IPS-18a (cell line): ENCODE measurements at regions not wholly inside any gene's neighbourhood (a gene's known extent, or its start where the extent isn't known, plus 50 kb on each side); places are given as distances from the start of the nearest gene placed in this dataset.

ENCODE experiments used
- H3K27ac ChIP-seq: one replicate; pipeline ENCODE4 v1.5.1; 2013; ENCODE audit warnings: low read length
- H3K27me3 ChIP-seq: one replicate; pipeline ENCODE4 v1.6.1; 2013; ENCODE audit warnings: mild to moderate bottlenecking, low read length; ENCODE audit not compliant: control insufficient read depth, insufficient read depth
- H3K36me3 ChIP-seq: one replicate; pipeline ENCODE4 v1.6.1; 2013; ENCODE audit warnings: low read depth, low read length; ENCODE audit not compliant: control insufficient read depth
- H3K4me1 ChIP-seq: one replicate; pipeline ENCODE4 v1.6.1; 2013; ENCODE audit warnings: low read depth, low read length; ENCODE audit not compliant: control insufficient read depth
- H3K4me3 ChIP-seq: one replicate; pipeline ENCODE4 v1.5.1; 2013; ENCODE audit warnings: low read length
- H3K9ac ChIP-seq: one replicate; pipeline ENCODE4 v1.6.1; 2013; ENCODE audit warnings: mild to moderate bottlenecking, low read length, moderate library complexity
- H3K9me3 ChIP-seq: one replicate; pipeline ENCODE4 v1.6.1; 2013; ENCODE audit warnings: low read depth, low read length; ENCODE audit not compliant: control insufficient read depth

- no peak overlapping the region for H3K4me3 ChIP-seq
- no peaks in the 10 kb centered on the region for H3K9me3 ChIP-seq
- no peaks in the 10 kb centered on the region for H3K27me3 ChIP-seq
- H3K4me1 ChIP-seq = peaks cover 11% of the 10 kb centered on the region
- H3K9ac ChIP-seq = no peak overlapping the region
- no peaks in the 10 kb centered on the region for H3K36me3 ChIP-seq
- no peak overlapping the region for H3K27ac ChIP-seq
These were observed 215.0 kb upstream of the PWP1 start for GRCh38 chr12:107470645-107471044.

DNA sequence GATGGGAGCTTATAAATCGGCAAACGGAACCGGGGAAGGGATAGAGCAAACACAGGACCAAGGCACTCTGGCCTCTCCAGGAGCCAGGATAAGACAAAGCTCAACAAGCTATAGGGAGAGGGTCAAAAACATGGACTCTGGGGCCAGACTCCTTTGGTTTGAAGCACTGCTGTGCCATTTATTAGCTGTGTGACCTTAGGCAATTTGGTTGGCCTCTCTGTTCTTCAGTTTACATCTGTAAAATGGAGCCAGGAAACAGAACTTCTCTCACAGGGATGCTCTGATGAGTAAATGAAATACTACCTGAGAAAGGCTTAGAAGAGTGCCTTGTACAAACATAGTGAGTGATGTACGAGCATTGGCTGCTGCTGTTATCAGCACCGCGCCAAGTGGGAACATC is 213.3 kb upstream of the PWP1 start:
- H3K9me3 ChIP-seq = no peaks in the 10 kb centered on the region
- no peaks in the 10 kb centered on the region for H3K36me3 ChIP-seq
- H3K4me3 ChIP-seq = no peak overlapping the region
- no peak overlapping the region for H3K9ac ChIP-seq
- H3K4me1 ChIP-seq = peaks cover 9% of the 10 kb centered on the region
- H3K27me3 ChIP-seq = no peaks in the 10 kb centered on the region
- no peak overlapping the region for H3K27ac ChIP-seq

GRCh38 chr12:107474099-107474498 is 211.5 kb upstream of the PWP1 start:
- no peaks in the 10 kb centered on the region for H3K4me1 ChIP-seq
- H3K27ac ChIP-seq = no peak overlapping the region
- no peaks in the 10 kb centered on the region for H3K36me3 ChIP-seq
- no peak overlapping the region for H3K4me3 ChIP-seq
- H3K9ac ChIP-seq = no peak overlapping the region
- H3K27me3 ChIP-seq = no peaks in the 10 kb centered on the region
- no peaks in the 10 kb centered on the region for H3K9me3 ChIP-seq

- H3K4me3 ChIP-seq = no peak overlapping the region
- no peaks in the 10 kb centered on the region for H3K4me1 ChIP-seq
- no peaks in the 10 kb centered on the region for H3K36me3 ChIP-seq
- H3K27ac ChIP-seq = no peak overlapping the region
- H3K9me3 ChIP-seq = no peaks in the 10 kb centered on the region
- H3K27me3 ChIP-seq = no peaks in the 10 kb centered on the region
- H3K9ac ChIP-seq = no peak overlapping the region
These were observed 210.7 kb upstream of the PWP1 start for GRCh38 chr12:107474639-107475539.

DNA sequence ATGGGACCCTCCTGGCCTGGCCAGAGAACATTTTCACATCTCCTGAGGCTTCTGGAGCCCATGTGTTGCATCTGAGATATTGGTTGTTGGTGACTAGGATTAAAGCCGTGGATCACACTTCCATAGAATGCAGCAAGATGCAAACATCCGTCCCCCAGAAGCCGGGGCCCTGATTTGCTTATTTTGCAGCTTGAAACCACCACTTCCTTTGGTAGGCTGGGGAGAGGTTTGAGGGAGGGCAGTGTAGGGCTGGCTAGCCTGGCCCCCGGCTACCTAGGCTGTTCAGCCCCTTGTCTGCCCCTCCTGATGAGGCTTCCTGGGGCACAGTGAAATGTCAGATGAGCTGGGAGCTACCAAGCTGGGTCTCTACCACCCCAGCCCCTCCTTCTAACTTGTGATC is 209.7 kb upstream of the PWP1 start:
- no peaks in the 10 kb centered on the region for H3K36me3 ChIP-seq

GRCh38 chr12:107477018-107477417 is 208.6 kb upstream of the PWP1 start:
- Histone ChIP-seq H3K27me3 (no peaks in the 10 kb centered on the region), H3K36me3 (no peaks in the 10 kb centered on the region), H3K4me1 (no peaks in the 10 kb centered on the region), H3K9me3 (no peaks in the 10 kb centered on the region), H3K4me3 (no peak overlapping the region), H3K27ac (no peak overlapping the region), H3K9ac (no peak overlapping the region)

More for the DNA sequence above, 209.7 kb upstream of the PWP1 start:
- H3K9ac ChIP-seq = no peak overlapping the region
- H3K9me3 ChIP-seq = no peaks in the 10 kb centered on the region
- H3K27ac ChIP-seq = no peak overlapping the region
- no peak overlapping the region for H3K4me3 ChIP-seq
- H3K27me3 ChIP-seq = no peaks in the 10 kb centered on the region
- H3K4me1 ChIP-seq = no peaks in the 10 kb centered on the region

DNA sequence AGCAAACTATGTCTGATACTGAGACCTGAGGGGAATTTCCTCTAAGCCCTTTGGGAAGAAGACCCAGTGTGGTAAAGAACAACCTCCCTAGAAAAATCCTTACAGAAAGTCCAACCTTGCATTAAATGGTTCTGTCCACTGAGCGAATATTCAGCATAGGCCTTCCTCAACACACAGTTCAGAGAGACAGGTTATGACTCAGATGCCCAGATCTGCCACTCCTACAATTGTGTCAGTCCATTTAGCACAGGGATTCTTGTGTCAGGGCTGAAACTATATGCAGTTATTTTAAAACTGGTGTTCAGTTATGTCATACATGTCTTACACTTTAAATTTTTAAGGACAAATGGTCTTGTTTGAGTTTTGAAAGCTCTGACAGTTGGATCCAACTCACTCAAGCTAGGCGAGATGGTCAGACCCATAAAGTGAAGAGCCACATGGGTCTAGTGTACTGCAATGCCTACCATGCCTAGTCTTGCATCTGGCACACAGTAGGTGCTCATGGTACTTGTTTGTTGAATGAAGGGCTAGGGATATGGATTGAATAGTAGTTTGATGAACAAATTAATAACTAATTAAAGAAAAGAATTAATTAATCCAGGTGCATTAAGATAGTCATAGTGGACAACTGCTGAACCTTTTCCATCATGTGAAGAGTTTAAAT is 207.5 kb upstream of the PWP1 start:
- Histone ChIP-seq H3K27ac (no peak overlapping the region), H3K4me1 (no peaks in the 10 kb centered on the region), H3K36me3 (no peaks in the 10 kb centered on the region), H3K9ac (no peak overlapping the region), H3K4me3 (no peak overlapping the region), H3K9me3 (no peaks in the 10 kb centered on the region), H3K27me3 (no peaks in the 10 kb centered on the region)

- Histone ChIP-seq H3K4me3 (no peak overlapping the region), H3K36me3 (no peaks in the 10 kb centered on the region)
These were observed 206.7 kb upstream of the PWP1 start for GRCh38 chr12:107478881-107479280.

GRCh38 chr12:107480836-107481608 is 204.6 kb upstream of the PWP1 start:
- no peaks in the 10 kb centered on the region for H3K4me1 ChIP-seq
- no peak overlapping the region for H3K4me3 ChIP-seq
- H3K27ac ChIP-seq = no peak overlapping the region

More at GRCh38 chr12:107478881-107479280, 206.7 kb upstream of the PWP1 start:
- Histone ChIP-seq H3K4me1 (no peaks in the 10 kb centered on the region), H3K27ac (no peak overlapping the region), H3K9me3 (no peaks in the 10 kb centered on the region), H3K27me3 (no peaks in the 10 kb centered on the region), H3K9ac (no peak overlapping the region)

DNA sequence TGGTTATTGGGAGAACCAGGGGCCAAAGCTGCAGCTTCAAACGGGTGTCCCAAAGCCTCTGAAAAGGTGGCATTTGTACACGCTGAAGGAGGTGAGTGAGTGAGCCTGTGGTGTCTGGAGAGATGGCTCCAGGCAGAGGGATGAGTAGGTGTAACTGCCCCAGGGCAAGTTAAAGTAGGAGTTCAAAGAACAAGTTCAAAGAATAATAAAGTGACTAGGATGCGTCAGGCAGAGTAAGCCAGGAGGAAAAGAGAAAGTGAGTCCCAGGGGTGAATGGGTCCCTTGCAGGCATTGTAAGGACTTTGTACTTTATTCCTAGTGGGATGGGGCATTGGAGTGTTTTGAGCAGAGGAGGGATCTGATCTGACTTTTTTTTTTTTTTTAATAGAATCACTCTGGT is 201.4 kb upstream of the PWP1 start:
- H3K4me3 ChIP-seq = no peak overlapping the region
- H3K4me1 ChIP-seq = no peaks in the 10 kb centered on the region
- no peaks in the 10 kb centered on the region for H3K36me3 ChIP-seq
- no peak overlapping the region for H3K9ac ChIP-seq
- H3K27me3 ChIP-seq = no peaks in the 10 kb centered on the region
- H3K9me3 ChIP-seq = no peaks in the 10 kb centered on the region
- no peak overlapping the region for H3K27ac ChIP-seq

More at GRCh38 chr12:107480836-107481608, 204.6 kb upstream of the PWP1 start:
- Histone ChIP-seq H3K27me3 (no peaks in the 10 kb centered on the region), H3K9me3 (no peaks in the 10 kb centered on the region), H3K9ac (no peak overlapping the region), H3K36me3 (no peaks in the 10 kb centered on the region)

- no peaks in the 10 kb centered on the region for H3K27me3 ChIP-seq
- no peaks in the 10 kb centered on the region for H3K9me3 ChIP-seq
- H3K4me3 ChIP-seq = no peak overlapping the region
- no peak overlapping the region for H3K27ac ChIP-seq
- no peaks in the 10 kb centered on the region for H3K36me3 ChIP-seq
- H3K4me1 ChIP-seq = no peaks in the 10 kb centered on the region
- no peak overlapping the region for H3K9ac ChIP-seq
These were observed 200.7 kb upstream of the PWP1 start for GRCh38 chr12:107484941-107485340.
